NCI-H2196 (cell line): ENCODE measurements at regions not wholly inside any gene's neighbourhood (a gene's known extent, or its start where the extent isn't known, plus 50 kb on each side); places are given as distances from the start of the nearest gene placed in this dataset.

Experiments
- DNase-seq: peaks from one replicate; lab custom pipeline; 2025; ENCODE audit not compliant: unreplicated experiment; lab: John Stamatoyannopoulos, UW

- no peak for DNase-seq
Measured at GRCh38 chr2:172230332-172230888, 127.7 kb upstream of the DLX2 start.

- DNase-seq: no peak
Measured at GRCh38 chr2:172230889-172231401, 128.2 kb upstream of the DLX2 start.

DNA sequence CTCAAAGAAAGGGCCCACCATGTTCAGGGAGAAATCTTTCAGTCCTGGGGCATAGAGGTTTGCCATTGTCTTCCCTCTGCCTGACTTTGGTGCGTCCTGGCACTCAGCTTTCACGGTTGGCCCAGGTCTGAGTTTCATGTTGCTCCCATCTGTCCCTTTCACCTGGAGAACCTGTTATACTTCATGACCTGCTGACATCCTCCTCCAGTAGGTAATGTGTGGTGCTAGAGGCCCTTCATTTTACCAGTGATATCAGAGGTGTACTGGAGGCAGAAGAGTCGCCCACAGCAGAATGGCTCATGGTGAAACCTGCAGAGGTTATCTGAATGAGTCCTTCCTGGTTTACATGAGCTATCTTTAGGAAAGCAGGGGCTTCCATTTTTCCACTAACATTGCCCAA is 128.8 kb upstream of the DLX2 start:
- no peak for DNase-seq

GRCh38 chr2:172232708-172233396 is 130.2 kb upstream of the DLX2 start:
- DNase-seq: no peak

- DNase-seq: no peak
Measured at GRCh38 chr2:172233987-172234715, 131.5 kb upstream of the DLX2 start.

- DNase-seq: no peak
Measured at GRCh38 chr2:172234716-172235691, 132.3 kb upstream of the DLX2 start.

- no peak for DNase-seq
Measured at GRCh38 chr2:172239944-172240590, 137.4 kb upstream of the DLX2 start.

- no peak for DNase-seq
Measured at GRCh38 chr2:172241222-172241621, 138.5 kb upstream of the DLX2 start.

DNA sequence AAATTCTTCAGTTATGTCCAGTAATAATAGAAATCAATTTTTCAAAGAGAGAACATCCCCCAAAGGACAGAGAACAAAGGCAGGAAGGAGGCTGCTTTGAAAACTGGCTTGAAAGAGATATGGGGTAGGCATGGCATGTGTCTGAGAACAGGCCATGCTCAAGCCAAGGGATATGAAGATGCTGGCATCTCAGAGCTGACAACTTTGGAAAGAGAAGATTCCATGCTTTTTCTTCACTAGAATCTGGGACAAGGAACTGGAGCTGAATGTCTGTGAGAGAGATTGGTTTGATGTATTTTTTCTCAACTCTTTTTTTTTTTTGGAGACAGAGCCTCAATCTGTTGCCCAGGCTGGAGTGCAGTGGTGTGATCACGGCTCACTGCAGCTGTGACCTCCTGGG is 139.8 kb upstream of the DLX2 start:
- no peak for DNase-seq

DNA sequence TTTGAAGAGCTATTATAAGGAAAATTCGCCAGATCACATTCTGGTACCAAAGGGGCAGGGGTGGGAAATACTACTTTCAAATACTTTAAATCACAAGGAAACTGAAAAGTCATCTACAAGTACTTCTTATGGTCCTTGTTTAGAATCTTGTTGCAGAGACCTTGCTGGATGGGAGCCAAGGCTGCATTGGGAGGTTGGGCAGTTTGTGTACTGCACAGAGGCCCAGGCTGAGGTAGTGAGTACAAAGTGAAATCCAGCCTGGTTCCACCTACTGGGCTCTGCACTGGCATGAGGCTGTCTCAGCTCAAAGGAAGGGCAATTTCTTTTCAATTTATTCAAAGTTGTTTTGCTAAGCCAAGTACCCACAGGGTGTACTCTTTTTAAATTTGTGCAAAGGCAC is 140.3 kb upstream of the DLX2 start:
- no peak for DNase-seq

GRCh38 chr2:172244419-172245130 is 141.9 kb upstream of the DLX2 start:
- no peak for DNase-seq

GRCh38 chr2:172246649-172247048 is 143.9 kb upstream of the DLX2 start:
- no peak for DNase-seq

- no peak for DNase-seq
Measured at GRCh38 chr2:172247203-172247602, 144.5 kb upstream of the DLX2 start.

DNA sequence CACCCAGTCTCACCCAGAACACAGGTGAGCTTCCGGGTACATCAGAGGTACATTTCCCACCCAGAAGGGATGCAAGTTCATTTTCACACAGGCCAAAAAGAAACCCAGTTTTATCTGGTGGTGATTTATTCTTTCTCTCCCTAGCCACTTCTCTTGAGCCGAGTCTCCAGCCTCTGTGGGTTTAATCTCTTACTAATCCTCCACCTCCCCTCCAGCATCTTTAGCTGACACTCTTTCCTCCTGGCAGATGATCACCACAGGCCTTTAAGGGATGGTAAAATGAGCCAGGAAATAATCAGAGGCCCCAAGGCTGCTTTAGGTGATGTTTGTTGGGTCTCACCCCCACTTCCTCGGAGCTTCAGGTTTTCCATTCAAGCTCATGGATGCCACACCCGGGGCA is 145.7 kb upstream of the DLX2 start:
- DNase-seq: no peak

- DNase-seq: no peak
Measured at GRCh38 chr2:172248785-172249187, 146.1 kb upstream of the DLX2 start.

DNA sequence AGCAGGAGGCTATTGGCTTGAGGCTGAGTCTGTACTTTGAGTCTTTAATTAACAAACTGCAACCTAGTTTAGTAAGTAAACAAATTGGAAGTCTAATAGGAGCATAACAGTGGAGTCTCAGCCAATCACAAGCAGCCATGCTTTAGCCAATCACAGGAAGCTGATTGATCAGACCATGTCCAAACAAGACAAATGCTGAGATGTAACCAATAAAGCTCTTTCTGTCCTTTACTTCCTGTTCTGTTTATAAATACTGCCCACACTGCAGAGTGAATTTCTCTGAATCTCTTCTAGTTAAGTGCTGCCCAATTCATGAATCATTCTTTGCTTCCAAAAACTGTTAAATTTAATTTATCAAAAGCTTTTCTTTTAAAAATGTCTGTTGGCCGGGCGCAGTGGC is 146.6 kb upstream of the DLX2 start:
- no peak for DNase-seq

DNA sequence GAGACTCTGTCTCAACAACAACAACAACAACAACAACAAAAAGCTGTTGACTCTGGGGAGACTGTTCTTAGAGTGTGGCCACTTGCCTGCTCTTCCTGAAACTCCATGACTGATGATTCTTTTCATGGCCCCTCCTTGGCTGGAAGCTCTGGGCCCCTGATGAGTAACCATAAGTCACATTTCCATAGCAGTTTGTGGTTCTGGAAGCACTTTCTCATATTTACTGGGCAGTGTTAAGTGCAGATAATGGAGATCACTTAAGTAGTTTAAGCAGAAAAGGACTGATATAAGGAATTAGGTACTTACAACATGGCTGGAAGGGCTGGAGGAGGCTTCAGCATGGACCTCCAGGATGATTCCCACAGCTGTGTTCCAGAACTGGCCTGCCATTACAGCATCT is 147.3 kb upstream of the DLX2 start:
- no peak for DNase-seq

GRCh38 chr2:172251231-172251630 is 148.5 kb upstream of the DLX2 start:
- DNase-seq: no peak

DNA sequence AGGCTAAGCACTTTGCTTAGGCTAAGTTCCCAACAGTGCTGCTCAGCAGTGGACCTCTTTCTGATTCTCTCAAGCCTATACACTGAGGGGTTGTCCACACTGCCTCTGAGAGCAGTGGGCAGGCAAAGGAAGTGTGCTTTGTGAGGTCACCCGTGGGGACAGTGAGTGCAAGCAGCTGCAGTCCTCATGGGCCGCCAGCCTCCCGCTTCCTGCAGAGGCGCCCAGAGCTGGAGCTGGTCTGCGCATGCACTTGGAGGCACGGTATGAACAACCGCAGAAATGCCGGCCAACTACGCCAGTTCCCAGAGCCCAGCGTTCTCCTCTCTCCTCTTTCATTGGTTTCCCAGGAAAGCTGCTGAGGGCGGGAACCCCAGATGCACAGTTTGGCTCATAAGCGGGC is 149.5 kb upstream of the DLX2 start:
- DNase-seq: no peak
